GM21515 (cell line): ENCODE measurements at regions not wholly inside any gene's neighbourhood (a gene's known extent, or its start where the extent isn't known, plus 50 kb on each side); places are given as distances from the start of the nearest gene placed in this dataset.
"Not testable (repeated sequence)": the region's sequence is repeated elsewhere in the genome, so short reads cannot be mapped to it uniquely, and the experiment has no call there.

Experiments
- ATAC-seq: cut with Tn5 transposase; IDR thresholded peaks from one replicate; pipeline ENCODE4 v1.9.1; 2021; ENCODE audit not compliant: unreplicated experiment

GRCh38 chr12:127158385-127159061 lies 1108.4 kb upstream of the TMEM132C start:
- no peak for ATAC-seq

GRCh38 chr12:127161466-127161865 lies 1105.5 kb upstream of the TMEM132C start:
- ATAC-seq = no peak

- ATAC-seq = no peak
Observed at GRCh38 chr12:127162307-127162706, 1104.7 kb upstream of the TMEM132C start.

- ATAC-seq = peak; percentile 64
Observed at GRCh38 chr12:127162902-127163301, 1104.1 kb upstream of the TMEM132C start.

- peak; percentile 68 for ATAC-seq
Observed at GRCh38 chr12:127165567-127166392, 1101.2 kb upstream of the TMEM132C start.

GRCh38 chr12:127169321-127170181 lies 1097.4 kb upstream of the TMEM132C start:
- no peak for ATAC-seq

GRCh38 chr12:127170226-127171180 lies 1096.5 kb upstream of the TMEM132C start:
- no peak for ATAC-seq

GRCh38 chr12:127172861-127173260 lies 1094.1 kb upstream of the TMEM132C start:
- ATAC-seq = no peak

GRCh38 chr12:127173971-127174370 lies 1093.0 kb upstream of the TMEM132C start:
- not testable (repeated sequence) for ATAC-seq

- no peak for ATAC-seq
Observed at GRCh38 chr12:127174881-127175280, 1092.1 kb upstream of the TMEM132C start.

- ATAC-seq = no peak
Observed at GRCh38 chr12:127175361-127175760, 1091.6 kb upstream of the TMEM132C start.

GRCh38 chr12:127176804-127177203 lies 1090.2 kb upstream of the TMEM132C start:
- ATAC-seq = no peak

- no peak for ATAC-seq
Observed at GRCh38 chr12:127178052-127178451, 1088.9 kb upstream of the TMEM132C start.

GRCh38 chr12:127178463-127178862 lies 1088.5 kb upstream of the TMEM132C start:
- no peak for ATAC-seq

GRCh38 chr12:127179176-127179575 lies 1087.8 kb upstream of the TMEM132C start:
- no peak for ATAC-seq

- no peak for ATAC-seq
Observed at GRCh38 chr12:127182018-127182417, 1085.0 kb upstream of the TMEM132C start.

- ATAC-seq = no peak
Observed at GRCh38 chr12:127189992-127190391, 1077.0 kb upstream of the TMEM132C start.

GRCh38 chr12:127191129-127191528 lies 1075.8 kb upstream of the TMEM132C start:
- ATAC-seq = no peak

GRCh38 chr12:127192391-127192790 lies 1074.6 kb upstream of the TMEM132C start:
- ATAC-seq = no peak

GRCh38 chr12:127193341-127193740 lies 1073.6 kb upstream of the TMEM132C start:
- no peak for ATAC-seq
